ENCODE measurements at regions not wholly inside any gene's neighbourhood (a gene's known extent, or its start where the extent isn't known, plus 50 kb on each side); places are given as distances from the start of the nearest gene placed in this dataset.

DNA sequence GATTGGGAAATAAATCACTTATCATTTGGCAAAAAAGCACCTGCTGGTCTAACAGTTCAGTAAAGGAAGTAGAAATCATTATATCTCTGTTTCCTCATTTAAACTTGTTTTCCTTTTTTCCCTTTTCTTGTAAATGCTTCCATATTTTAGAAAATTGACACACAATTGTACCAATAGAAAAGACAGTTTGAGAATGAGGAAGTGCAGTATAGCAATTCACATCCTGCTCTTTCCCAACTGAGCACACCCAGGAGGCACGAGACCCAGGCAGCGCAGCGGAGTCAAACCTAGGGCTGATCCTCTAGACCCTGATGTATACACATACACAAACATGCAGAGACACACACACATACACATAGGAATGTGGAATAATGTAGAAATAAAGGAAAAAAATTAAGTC is 74.8 kb upstream of the PACRGL start:
- H3K27ac ChIP-seq = no peak overlapping the region
- TF ChIP-seq POLR2AphosphoS5 (IDR thresholded peaks at IDR 0.05; ENCODE audit: borderline replicate concordance, low read depth, low read length) (no peak), EZH2 (IDR thresholded peaks at IDR 0.05) (no peak), FOXP2 (optimal IDR thresholded peaks at IDR 0.05; ENCODE audit: control extremely low read depth, extremely low read length, insufficient read depth) (no peak)
- no peaks in the 10 kb centered on the region for H3K9me3 ChIP-seq (ENCODE audit: low read depth, low read length)
- H3K4me3 ChIP-seq = no peak overlapping the region
- H3K36me3 ChIP-seq (ENCODE audit: insufficient read depth, low read length) = no peaks in the 10 kb centered on the region
- no peak for DNase-seq (ENCODE audit: low read depth, low spot score)
- H3K9ac ChIP-seq (ENCODE audit: insufficient read length) = no peak overlapping the region

DNA sequence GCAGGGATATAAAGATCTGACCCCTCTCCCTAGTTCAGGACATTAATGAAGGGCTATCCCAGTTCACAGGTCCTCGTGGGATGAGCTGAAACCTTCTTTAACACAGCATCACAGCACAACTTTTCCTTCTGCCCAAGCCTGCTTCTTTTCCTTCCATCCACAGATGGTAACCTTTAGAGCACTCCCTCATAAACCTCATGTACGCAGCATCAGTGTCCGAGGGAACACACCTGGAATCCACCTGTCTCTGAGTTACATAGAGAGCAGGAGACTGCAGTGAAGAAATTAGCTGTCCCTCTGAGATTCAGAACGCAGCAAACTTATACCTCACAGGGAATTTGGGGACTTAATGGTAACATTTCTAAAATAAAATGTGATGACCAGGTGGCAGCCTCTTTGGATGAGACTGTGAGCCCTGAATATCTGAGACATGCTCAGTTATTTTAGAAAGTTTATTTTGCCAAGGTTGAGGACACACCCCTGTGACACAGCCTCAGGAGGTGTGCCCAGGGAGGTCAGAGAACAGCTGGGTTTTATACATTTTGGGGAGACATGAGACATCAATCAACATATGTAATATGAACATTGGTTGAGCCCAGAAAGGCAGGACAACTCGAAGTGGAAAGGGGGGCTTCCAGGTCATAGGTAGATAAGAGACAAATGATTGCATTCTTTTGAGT is 73.8 kb upstream of the PACRGL start:
- H3K36me3 ChIP-seq (ENCODE audit: insufficient read depth, low read length) = no peaks in the 10 kb centered on the region
- no peak for TF ChIP-seq POLR2AphosphoS5 (IDR thresholded peaks at IDR 0.05; ENCODE audit: borderline replicate concordance, low read depth, low read length)
- no peak for TF ChIP-seq EZH2 (IDR thresholded peaks at IDR 0.05)
- TF ChIP-seq FOXP2 (optimal IDR thresholded peaks at IDR 0.05; ENCODE audit: control extremely low read depth, extremely low read length, insufficient read depth) = no peak
- H3K27ac ChIP-seq = no peak overlapping the region
- DNase-seq (ENCODE audit: low read depth, low spot score) = no peak
- no peak overlapping the region for H3K4me3 ChIP-seq
- H3K9ac ChIP-seq (ENCODE audit: insufficient read length) = no peak overlapping the region
- no peaks in the 10 kb centered on the region for H3K9me3 ChIP-seq (ENCODE audit: low read depth, low read length)

DNA sequence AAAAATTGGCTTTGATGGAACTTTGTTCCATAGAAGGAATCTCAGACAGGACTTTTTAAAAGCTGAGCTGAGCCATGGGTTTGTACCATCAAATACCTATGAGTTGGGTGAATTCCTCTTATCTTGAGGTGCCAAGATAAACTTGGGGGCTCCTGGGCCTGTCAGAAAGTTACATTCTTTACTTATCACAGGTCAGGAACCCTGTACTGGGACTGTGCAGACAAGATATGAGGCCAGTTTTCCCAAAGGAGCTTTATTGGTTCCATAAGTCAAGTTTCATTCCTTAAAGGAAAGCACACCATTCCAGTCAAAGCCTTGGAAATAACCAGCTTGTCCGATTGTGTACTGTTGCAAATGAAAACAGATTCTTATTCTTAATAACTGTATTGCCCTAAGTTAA is 72.4 kb upstream of the PACRGL start:
- Histone ChIP-seq H3K4me3 (no peak overlapping the region), H3K27ac (no peak overlapping the region), H3K9ac (ENCODE audit: insufficient read length) (no peak overlapping the region), H3K9me3 (ENCODE audit: low read depth, low read length) (no peaks in the 10 kb centered on the region), H3K36me3 (ENCODE audit: insufficient read depth, low read length) (no peaks in the 10 kb centered on the region)
- TF ChIP-seq EZH2 (IDR thresholded peaks at IDR 0.05) = no peak
- TF ChIP-seq POLR2AphosphoS5 (IDR thresholded peaks at IDR 0.05; ENCODE audit: borderline replicate concordance, low read depth, low read length) = no peak
- no peak for TF ChIP-seq FOXP2 (optimal IDR thresholded peaks at IDR 0.05; ENCODE audit: control extremely low read depth, extremely low read length, insufficient read depth)
- DNase-seq (ENCODE audit: low read depth, low spot score) = no peak

DNA sequence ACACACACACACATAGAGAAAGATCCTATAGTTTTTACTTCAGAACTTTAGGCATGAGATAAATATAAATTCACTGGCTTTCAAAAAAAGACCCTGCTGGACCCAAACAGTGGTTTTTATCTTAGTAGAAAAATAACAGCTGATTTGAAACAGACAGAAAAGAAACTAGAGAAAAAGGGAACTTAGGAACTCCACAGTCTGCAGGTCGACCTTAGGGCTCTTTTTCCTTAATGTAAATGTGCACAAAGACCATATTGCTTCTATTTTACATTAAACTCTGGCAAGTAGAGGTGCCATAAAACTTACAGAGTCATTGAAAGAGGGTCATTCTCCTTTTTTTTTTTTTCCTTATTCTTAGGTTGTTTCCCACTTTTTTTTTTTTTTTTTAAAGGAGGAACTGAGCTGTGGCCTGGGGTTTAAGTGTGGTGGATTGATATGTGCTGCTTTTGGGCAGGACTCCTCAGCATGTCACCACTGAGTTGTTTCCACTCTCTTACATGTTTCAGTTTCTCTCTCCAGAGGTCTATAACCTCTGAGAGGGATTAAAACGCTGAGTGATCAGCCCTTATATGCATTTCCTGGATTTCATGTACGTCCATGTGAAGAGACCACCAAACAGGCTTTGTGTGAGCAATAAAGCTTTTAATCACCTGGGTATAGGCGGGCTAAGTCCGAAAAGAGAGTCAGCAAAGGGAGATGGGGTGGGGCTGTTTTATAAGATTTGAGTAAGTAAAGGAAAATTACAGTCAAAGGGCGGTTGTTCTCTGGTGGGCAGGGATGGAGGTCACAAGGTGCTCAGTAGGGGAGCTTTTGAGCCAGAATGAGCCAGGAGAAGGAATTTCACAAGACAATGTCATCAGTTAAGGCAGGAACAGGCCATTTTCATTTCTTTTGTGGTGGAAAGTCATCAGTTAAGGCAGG is 70.8 kb upstream of the PACRGL start:
- no peak overlapping the region for H3K4me3 ChIP-seq
- no peaks in the 10 kb centered on the region for H3K36me3 ChIP-seq (ENCODE audit: insufficient read depth, low read length)
- no peak for TF ChIP-seq POLR2AphosphoS5 (IDR thresholded peaks at IDR 0.05; ENCODE audit: borderline replicate concordance, low read depth, low read length)
- no peak for TF ChIP-seq EZH2 (IDR thresholded peaks at IDR 0.05)
- TF ChIP-seq FOXP2 (optimal IDR thresholded peaks at IDR 0.05; ENCODE audit: control extremely low read depth, extremely low read length, insufficient read depth) = no peak
- DNase-seq (ENCODE audit: low read depth, low spot score) = no peak
- no peak overlapping the region for H3K9ac ChIP-seq (ENCODE audit: insufficient read length)
- H3K9me3 ChIP-seq (ENCODE audit: low read depth, low read length) = no peaks in the 10 kb centered on the region
- H3K27ac ChIP-seq = no peak overlapping the region

DNA sequence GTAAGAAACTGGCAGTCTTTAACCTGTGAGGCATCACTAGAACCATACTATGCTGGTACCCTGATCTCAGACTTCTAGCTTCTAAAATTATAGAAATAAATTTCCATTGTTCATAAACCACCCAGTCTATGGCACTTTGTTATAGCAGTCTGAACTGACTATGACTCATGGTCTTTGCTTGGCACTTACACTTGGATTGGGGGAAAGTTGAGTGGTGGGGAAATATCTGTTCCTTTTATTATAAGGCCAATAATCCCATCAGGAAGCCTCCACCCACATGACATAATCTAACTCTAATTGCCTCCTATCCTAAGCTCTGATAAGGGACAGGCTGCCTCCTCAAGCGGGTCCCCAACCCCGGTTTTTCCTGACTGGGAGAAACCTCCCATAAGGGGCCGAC is 61.4 kb upstream of the PACRGL start:
- DNase-seq (ENCODE audit: low read depth, low spot score) = no peak
- no peaks in the 10 kb centered on the region for H3K9me3 ChIP-seq (ENCODE audit: low read depth, low read length)
- TF ChIP-seq POLR2AphosphoS5 (IDR thresholded peaks at IDR 0.05; ENCODE audit: borderline replicate concordance, low read depth, low read length) (no peak), FOXP2 (optimal IDR thresholded peaks at IDR 0.05; ENCODE audit: control extremely low read depth, extremely low read length, insufficient read depth) (no peak), EZH2 (IDR thresholded peaks at IDR 0.05) (no peak)
- no peak overlapping the region for H3K27ac ChIP-seq
- no peak overlapping the region for H3K4me3 ChIP-seq
- H3K9ac ChIP-seq (ENCODE audit: insufficient read length) = no peak overlapping the region
- no peaks in the 10 kb centered on the region for H3K36me3 ChIP-seq (ENCODE audit: insufficient read depth, low read length)

DNA sequence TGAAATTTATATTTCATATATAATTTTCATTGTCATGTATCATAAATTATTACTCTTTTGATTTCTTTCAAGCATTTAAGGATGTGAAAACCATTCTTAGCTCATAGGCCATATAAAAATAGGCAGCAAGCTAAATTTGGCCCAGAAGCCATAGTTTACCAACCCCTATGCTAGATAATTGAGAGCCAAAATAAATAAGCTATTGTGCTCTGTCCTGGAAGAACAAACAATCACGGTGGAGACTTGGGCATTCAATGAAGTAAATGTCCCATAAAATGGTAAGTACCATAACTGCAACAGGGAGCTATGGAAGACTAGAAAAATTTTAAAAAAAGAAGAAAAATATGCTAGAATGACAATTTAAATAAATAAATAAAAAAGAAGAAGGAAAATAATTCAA is 60.9 kb upstream of the PACRGL start:
- H3K9me3 ChIP-seq (ENCODE audit: low read depth, low read length) = no peaks in the 10 kb centered on the region
- no peaks in the 10 kb centered on the region for H3K36me3 ChIP-seq (ENCODE audit: insufficient read depth, low read length)
- DNase-seq (ENCODE audit: low read depth, low spot score) = no peak
- H3K9ac ChIP-seq (ENCODE audit: insufficient read length) = no peak overlapping the region
- H3K27ac ChIP-seq = no peak overlapping the region
- TF ChIP-seq EZH2 (IDR thresholded peaks at IDR 0.05) = no peak
- no peak for TF ChIP-seq POLR2AphosphoS5 (IDR thresholded peaks at IDR 0.05; ENCODE audit: borderline replicate concordance, low read depth, low read length)
- no peak for TF ChIP-seq FOXP2 (optimal IDR thresholded peaks at IDR 0.05; ENCODE audit: control extremely low read depth, extremely low read length, insufficient read depth)
- H3K4me3 ChIP-seq = no peak overlapping the region

DNA sequence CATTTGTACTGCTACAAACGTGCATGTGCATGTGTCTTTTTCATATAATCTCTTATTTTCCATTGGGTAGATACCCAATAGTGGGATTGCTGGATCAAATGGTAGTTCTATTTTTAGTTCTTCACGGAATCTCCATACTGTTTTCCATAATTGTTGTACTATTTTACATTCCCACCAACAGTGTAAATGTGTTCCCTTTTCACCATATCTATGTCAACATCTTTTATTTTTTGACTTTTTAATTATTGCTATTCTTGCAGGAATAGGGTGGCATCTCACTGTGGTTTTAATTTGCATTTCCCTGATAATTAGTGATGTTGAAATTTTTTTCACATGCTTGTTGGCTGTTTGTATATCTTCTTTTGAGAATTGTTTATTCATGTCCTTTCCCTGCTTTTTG is 59.3 kb upstream of the PACRGL start:
- Histone ChIP-seq H3K9ac (ENCODE audit: insufficient read length) (no peak overlapping the region), H3K9me3 (ENCODE audit: low read depth, low read length) (no peaks in the 10 kb centered on the region), H3K27ac (no peak overlapping the region), H3K4me3 (no peak overlapping the region), H3K36me3 (ENCODE audit: insufficient read depth, low read length) (no peaks in the 10 kb centered on the region)
- TF ChIP-seq FOXP2 (optimal IDR thresholded peaks at IDR 0.05; ENCODE audit: control extremely low read depth, extremely low read length, insufficient read depth) = no peak
- no peak for TF ChIP-seq POLR2AphosphoS5 (IDR thresholded peaks at IDR 0.05; ENCODE audit: borderline replicate concordance, low read depth, low read length)
- TF ChIP-seq EZH2 (IDR thresholded peaks at IDR 0.05) = no peak
- DNase-seq (ENCODE audit: low read depth, low spot score) = no peak

DNA sequence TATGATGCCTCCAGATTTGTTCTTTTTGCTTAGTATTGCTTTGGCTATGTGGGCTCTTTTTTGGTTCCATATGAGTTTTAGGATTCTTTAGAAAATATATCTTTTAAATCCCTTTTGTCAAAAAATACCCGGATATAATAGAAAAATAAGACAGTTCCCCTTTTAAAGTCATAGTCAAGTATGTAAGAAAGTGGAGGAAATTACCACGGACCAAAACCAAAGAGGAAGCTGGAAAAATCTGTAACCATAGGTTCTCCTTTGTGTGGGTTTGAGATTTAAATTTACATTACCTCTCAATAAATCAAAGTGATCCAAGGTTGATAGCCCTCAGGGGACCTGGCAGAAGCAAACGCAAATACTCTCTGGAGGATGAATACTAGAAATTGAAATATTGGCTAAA is 58.3 kb upstream of the PACRGL start:
- H3K36me3 ChIP-seq (ENCODE audit: insufficient read depth, low read length) = no peaks in the 10 kb centered on the region
- no peak overlapping the region for H3K27ac ChIP-seq
- TF ChIP-seq EZH2 (IDR thresholded peaks at IDR 0.05) (no peak), POLR2AphosphoS5 (IDR thresholded peaks at IDR 0.05; ENCODE audit: borderline replicate concordance, low read depth, low read length) (no peak), FOXP2 (optimal IDR thresholded peaks at IDR 0.05; ENCODE audit: control extremely low read depth, extremely low read length, insufficient read depth) (no peak)
- DNase-seq (ENCODE audit: low read depth, low spot score) = no peak
- H3K9me3 ChIP-seq (ENCODE audit: low read depth, low read length) = no peaks in the 10 kb centered on the region
- H3K9ac ChIP-seq (ENCODE audit: insufficient read length) = no peak overlapping the region
- H3K4me3 ChIP-seq = no peak overlapping the region

Data from SK-N-MC (cell line).